Activated CD4-positive, CD25-positive, alpha-beta regulatory T cell treated with anti-CD3 and anti-CD28 coated beads, Interleukin-2, amount 50 U/mL, for 24 hours (primary cell): ENCODE measurements at regions not wholly inside any gene's neighbourhood (a gene's known extent, or its start where the extent isn't known, plus 50 kb on each side); places are given as distances from the start of the nearest gene placed in this dataset.
"Not testable (repeated sequence)": the region's sequence is repeated elsewhere in the genome, so short reads cannot be mapped to it uniquely, and the experiment has no call there.

Experiments used
- ATAC-seq, 2 donors: fragments of 150-1000 bp; cut with Tn5 transposase; one replicate each; pipeline ENCODE4 v1.10.0; 2021; ENCODE audit warnings: mild to moderate bottlenecking in 1 of 2, moderate library complexity in 1 of 2

- ATAC-seq, result no peak
These were observed 212.4 kb upstream of the FSIP2 start for GRCh38 chr2:185526161-185526560.

- ATAC-seq, result no peak
These were observed 206.9 kb upstream of the FSIP2 start for GRCh38 chr2:185531721-185532120.

- ATAC-seq, result no peak
These were observed 200.9 kb upstream of the FSIP2 start for GRCh38 chr2:185537689-185538088.

- no peak for ATAC-seq
These were observed 171.4 kb upstream of the FSIP2 start for GRCh38 chr2:185567196-185567595.

GRCh38 chr2:185567940-185568339 lies 170.7 kb upstream of the FSIP2 start:
- ATAC-seq, result no peak

GRCh38 chr2:185578322-185578721 lies 160.3 kb upstream of the FSIP2 start:
- no peak for ATAC-seq

GRCh38 chr2:185583058-185583816 lies 155.4 kb upstream of the FSIP2 start:
- no peak for ATAC-seq

GRCh38 chr2:185585165-185585564 lies 153.4 kb upstream of the FSIP2 start:
- ATAC-seq, result not testable (repeated sequence)

- not testable (repeated sequence) for ATAC-seq
These were observed 147.3 kb upstream of the FSIP2 start for GRCh38 chr2:185591276-185591675.

- ATAC-seq, result no peak
These were observed 130.7 kb upstream of the FSIP2 start for GRCh38 chr2:185607945-185608344.

GRCh38 chr2:185608799-185609198 lies 129.8 kb upstream of the FSIP2 start:
- ATAC-seq, result no peak

- ATAC-seq, result no peak
These were observed 128.3 kb upstream of the FSIP2 start for GRCh38 chr2:185610301-185610700.

GRCh38 chr2:185618625-185619024 lies 120.0 kb upstream of the FSIP2 start:
- ATAC-seq, result no peak

- ATAC-seq, result no peak
These were observed 113.0 kb upstream of the FSIP2 start for GRCh38 chr2:185625604-185626003.

GRCh38 chr2:185628985-185629384 lies 109.6 kb upstream of the FSIP2 start:
- ATAC-seq, result no peak

GRCh38 chr2:185633621-185634020 lies 105.0 kb upstream of the FSIP2 start:
- ATAC-seq, result no peak

- ATAC-seq, result no peak
These were observed 99.8 kb upstream of the FSIP2 start for GRCh38 chr2:185638771-185639170.

- ATAC-seq, result no peak
These were observed 98.0 kb upstream of the FSIP2 start for GRCh38 chr2:185640588-185640987.

GRCh38 chr2:185643434-185643833 lies 95.2 kb upstream of the FSIP2 start:
- no peak for ATAC-seq

- no peak for ATAC-seq
These were observed 93.8 kb upstream of the FSIP2 start for GRCh38 chr2:185644828-185645227.

GRCh38 chr2:185645529-185645928 lies 93.1 kb upstream of the FSIP2 start:
- ATAC-seq, result no peak

GRCh38 chr2:185658750-185659149 lies 79.9 kb upstream of the FSIP2 start:
- ATAC-seq, result no peak

GRCh38 chr2:185663811-185664210 lies 74.8 kb upstream of the FSIP2 start:
- no peak for ATAC-seq

GRCh38 chr2:185664384-185664783 lies 74.2 kb upstream of the FSIP2 start:
- ATAC-seq, result no peak

GRCh38 chr2:185665251-185665814 lies 73.3 kb upstream of the FSIP2 start:
- no peak for ATAC-seq
